Central memory CD8-positive, alpha-beta T cell (primary cell): ENCODE measurements at regions not wholly inside any gene's neighbourhood (a gene's known extent, or its start where the extent isn't known, plus 50 kb on each side); places are given as distances from the start of the nearest gene placed in this dataset.
"Not testable (repeated sequence)": the region's sequence is repeated elsewhere in the genome, so short reads cannot be mapped to it uniquely, and the experiment has no call there.

Experiments
- ATAC-seq: fragments of 150-1000 bp; cut with Tn5 transposase; replicated peaks from 2 replicates; pipeline ENCODE4 v1.10.0; 2022; ENCODE audit warnings: mild to moderate bottlenecking, moderate FRiP score, moderate number of reproducible peaks; ENCODE audit not compliant: poor library complexity, severe bottlenecking; ENCODE audit errors: extremely low read depth
- DNase-seq, 2 donors: peaks; one replicate each; pipeline ENCODE4 v3.0.0; 2021; ENCODE audit warnings: low spot score in 2 of 2
- H3K27ac Mint-ChIP-seq: one replicate; pipeline ENCODE4 v1.8.0; 2022; ENCODE audit warnings: low read depth, mild to moderate bottlenecking, moderate library complexity, mixed read lengths
- H3K27me3 Mint-ChIP-seq: one replicate; pipeline ENCODE4 v1.8.0; 2022; ENCODE audit warnings: mixed read lengths
- H3K36me3 Mint-ChIP-seq: one replicate; pipeline ENCODE4 v1.8.0; 2022; ENCODE audit warnings: mild to moderate bottlenecking, moderate library complexity, mixed read lengths; ENCODE audit not compliant: insufficient read depth
- H3K4me1 Mint-ChIP-seq: one replicate; pipeline ENCODE4 v1.8.0; 2022; ENCODE audit warnings: mixed read lengths
- H3K4me3 Mint-ChIP-seq: one replicate; pipeline ENCODE4 v1.8.0; 2022; ENCODE audit warnings: mild to moderate bottlenecking, moderate library complexity, mixed read lengths
- H3K9me3 Mint-ChIP-seq: one replicate; pipeline ENCODE4 v1.8.0; 2022; ENCODE audit warnings: mixed read lengths

- Mint-ChIP-seq H3K27ac (no peak overlapping the region), H3K4me1 (no peaks in the 10 kb centered on the region), H3K27me3 (peaks cover 35% of the 10 kb centered on the region), H3K4me3 (no peak overlapping the region), H3K9me3 (no peaks in the 10 kb centered on the region), H3K36me3 (no peaks in the 10 kb centered on the region)
- DNase-seq (no peak), ATAC-seq (no peak)
These were observed 121.7 kb upstream of the EXOC2 start for GRCh38 chr6:814378-815347.

GRCh38 chr6:811831-812230 is 118.9 kb upstream of the EXOC2 start:
- no peak for ATAC-seq
- Mint-ChIP-seq H3K9me3 (no peaks in the 10 kb centered on the region), H3K4me3 (no peak overlapping the region)

GRCh38 chr6:811191-811590 is 118.3 kb upstream of the EXOC2 start:
- Mint-ChIP-seq H3K4me3 (no peak overlapping the region), H3K36me3 (no peaks in the 10 kb centered on the region), H3K27ac (no peak overlapping the region), H3K9me3 (no peaks in the 10 kb centered on the region), H3K27me3 (peaks cover 12% of the 10 kb centered on the region), H3K4me1 (no peaks in the 10 kb centered on the region)
- DNase-seq (no peak), ATAC-seq (no peak)

More at GRCh38 chr6:811831-812230, 118.9 kb upstream of the EXOC2 start:
- no peak overlapping the region for H3K27ac Mint-ChIP-seq
- H3K4me1 Mint-ChIP-seq = no peaks in the 10 kb centered on the region
- peaks cover 12% of the 10 kb centered on the region for H3K27me3 Mint-ChIP-seq
- DNase-seq = no peak
- H3K36me3 Mint-ChIP-seq = no peaks in the 10 kb centered on the region

DNA sequence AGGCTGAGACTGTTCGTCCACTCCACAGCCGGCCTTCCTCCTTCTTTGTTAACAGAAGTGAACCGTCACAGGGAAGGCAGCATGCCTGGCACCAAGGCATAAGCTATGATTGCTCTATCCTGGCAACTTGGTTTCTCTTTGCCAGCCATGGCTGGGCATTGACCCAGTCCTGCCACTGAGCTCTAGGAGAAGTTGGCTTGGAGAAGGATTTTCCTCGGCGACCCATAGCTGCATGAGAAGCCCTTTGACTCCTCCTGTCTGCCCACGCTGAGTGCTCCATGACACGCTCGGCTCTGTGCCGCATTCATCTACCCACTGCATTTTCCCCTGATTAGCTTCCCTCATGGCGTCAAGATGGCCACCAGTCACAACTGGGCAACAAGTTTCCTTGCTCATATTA is 111.8 kb upstream of the EXOC2 start:
- H3K9me3 Mint-ChIP-seq = no peaks in the 10 kb centered on the region
- no peak overlapping the region for H3K4me3 Mint-ChIP-seq
- ATAC-seq = no peak
- H3K4me1 Mint-ChIP-seq = no peaks in the 10 kb centered on the region
- no peaks in the 10 kb centered on the region for H3K36me3 Mint-ChIP-seq
- H3K27me3 Mint-ChIP-seq = peaks cover 17% of the 10 kb centered on the region
- DNase-seq = no peak
- no peak overlapping the region for H3K27ac Mint-ChIP-seq

- peaks cover 17% of the 10 kb centered on the region for H3K27me3 Mint-ChIP-seq
- H3K4me1 Mint-ChIP-seq = no peaks in the 10 kb centered on the region
- no peaks in the 10 kb centered on the region for H3K36me3 Mint-ChIP-seq
- ATAC-seq (no peak), DNase-seq (no peak)
- H3K27ac Mint-ChIP-seq = no peak overlapping the region
- no peaks in the 10 kb centered on the region for H3K9me3 Mint-ChIP-seq
- no peak overlapping the region for H3K4me3 Mint-ChIP-seq
These were observed 111.4 kb upstream of the EXOC2 start for GRCh38 chr6:804317-804716.

- ATAC-seq (no peak), DNase-seq (no peak)
- H3K9me3 Mint-ChIP-seq = no peaks in the 10 kb centered on the region
- H3K4me1 Mint-ChIP-seq = no peaks in the 10 kb centered on the region
- no peak overlapping the region for H3K27ac Mint-ChIP-seq
- no peak overlapping the region for H3K4me3 Mint-ChIP-seq
- peaks cover 17% of the 10 kb centered on the region for H3K27me3 Mint-ChIP-seq
- H3K36me3 Mint-ChIP-seq = no peaks in the 10 kb centered on the region
These were observed 110.4 kb upstream of the EXOC2 start for GRCh38 chr6:803191-803977.

DNA sequence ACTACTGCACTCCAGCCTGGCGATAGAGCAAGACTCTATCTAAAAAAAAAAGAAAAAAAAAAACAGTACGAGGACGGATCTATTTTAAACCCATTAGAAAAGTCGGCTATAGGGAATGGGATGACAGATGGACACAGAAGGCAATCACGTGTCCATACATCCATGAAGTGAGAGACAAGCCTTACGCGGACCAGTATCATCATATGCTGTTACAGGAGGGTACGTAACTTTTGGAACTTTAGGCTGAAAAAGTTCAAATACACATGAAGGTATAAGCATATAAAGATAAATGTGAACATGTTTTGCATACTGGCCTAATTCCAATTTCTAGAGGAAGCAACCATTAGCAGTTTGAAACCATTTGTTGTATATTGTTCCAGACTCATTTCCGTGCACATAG is 109.8 kb upstream of the EXOC2 start:
- Mint-ChIP-seq H3K36me3 (no peaks in the 10 kb centered on the region), H3K4me3 (no peak overlapping the region), H3K4me1 (no peaks in the 10 kb centered on the region), H3K27me3 (peaks cover 23% of the 10 kb centered on the region), H3K27ac (no peak overlapping the region), H3K9me3 (no peaks in the 10 kb centered on the region)
- ATAC-seq = no peak
- DNase-seq = no peak

GRCh38 chr6:802223-802622 is 109.3 kb upstream of the EXOC2 start:
- peaks cover 27% of the 10 kb centered on the region for H3K27me3 Mint-ChIP-seq
- not testable (repeated sequence) for DNase-seq, H3K36me3 Mint-ChIP-seq, H3K4me1 Mint-ChIP-seq, H3K27ac Mint-ChIP-seq, ATAC-seq, H3K9me3 Mint-ChIP-seq, H3K4me3 Mint-ChIP-seq

DNA sequence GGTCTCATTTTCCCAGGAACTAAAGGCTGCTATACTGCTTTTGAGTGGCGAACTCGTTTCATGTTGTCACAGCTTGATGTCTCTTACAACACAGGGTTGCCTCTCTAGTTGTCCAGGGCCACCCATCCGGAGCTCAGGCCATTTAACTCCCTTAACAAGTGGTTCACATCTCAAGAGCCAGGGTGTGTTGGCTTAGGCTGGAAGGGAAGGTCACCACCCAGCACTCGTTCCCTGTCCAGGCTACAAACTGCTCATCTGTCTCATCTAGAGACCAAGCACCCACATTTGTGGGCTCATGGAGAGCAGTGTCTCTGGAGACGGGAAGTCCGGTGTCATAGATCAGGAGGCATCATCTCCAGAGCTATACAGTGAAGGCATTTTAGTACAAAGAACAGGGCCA is 106.8 kb upstream of the EXOC2 start:
- H3K27ac Mint-ChIP-seq = no peak overlapping the region
- H3K9me3 Mint-ChIP-seq = no peaks in the 10 kb centered on the region
- H3K4me3 Mint-ChIP-seq = no peak overlapping the region
- ATAC-seq (no peak), DNase-seq (no peak)
- no peaks in the 10 kb centered on the region for H3K4me1 Mint-ChIP-seq
- H3K27me3 Mint-ChIP-seq = peaks cover 45% of the 10 kb centered on the region
- H3K36me3 Mint-ChIP-seq = no peaks in the 10 kb centered on the region

DNA sequence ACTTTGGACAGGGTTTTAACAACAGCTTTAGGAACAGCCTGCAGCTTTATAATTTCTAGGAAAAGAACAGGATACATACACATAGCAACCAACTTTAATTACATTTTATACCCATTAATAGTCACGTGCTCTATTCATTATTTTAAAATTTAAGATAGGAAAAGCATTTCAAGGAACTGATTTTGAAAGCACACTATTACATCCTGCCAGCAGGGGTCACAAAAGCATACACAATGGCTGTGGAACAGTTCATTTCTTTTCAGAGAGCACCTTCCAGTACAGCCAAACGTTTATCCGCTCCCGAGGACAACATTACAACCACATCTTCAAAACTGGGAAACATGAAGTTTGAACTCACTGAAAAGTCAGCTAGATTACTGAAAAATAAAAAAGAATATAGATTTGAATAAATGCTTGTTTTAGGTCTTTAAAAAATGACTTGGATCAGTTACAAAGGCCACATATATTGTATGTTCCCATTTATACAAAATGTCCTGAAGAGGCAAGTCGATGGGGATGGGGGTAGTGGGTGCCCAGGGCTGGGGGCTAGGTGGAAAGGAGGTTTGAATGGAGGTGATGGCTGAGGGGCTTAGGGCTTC is 104.6 kb upstream of the EXOC2 start:
- no peak overlapping the region for H3K4me3 Mint-ChIP-seq
- H3K27ac Mint-ChIP-seq = no peak overlapping the region
- H3K9me3 Mint-ChIP-seq = no peaks in the 10 kb centered on the region
- no peak for DNase-seq
- H3K27me3 Mint-ChIP-seq = peaks cover 59% of the 10 kb centered on the region
- no peak for ATAC-seq
- no peaks in the 10 kb centered on the region for H3K4me1 Mint-ChIP-seq
- no peaks in the 10 kb centered on the region for H3K36me3 Mint-ChIP-seq

GRCh38 chr6:795046-795685 is 102.2 kb upstream of the EXOC2 start:
- Mint-ChIP-seq H3K4me3 (no peak overlapping the region), H3K36me3 (no peaks in the 10 kb centered on the region), H3K27me3 (peaks cover 70% of the 10 kb centered on the region), H3K4me1 (no peaks in the 10 kb centered on the region), H3K9me3 (no peaks in the 10 kb centered on the region), H3K27ac (no peak overlapping the region)
- DNase-seq (no peak), ATAC-seq (no peak)

GRCh38 chr6:793261-793660 is 100.3 kb upstream of the EXOC2 start:
- H3K9me3 Mint-ChIP-seq = no peaks in the 10 kb centered on the region
- no peaks in the 10 kb centered on the region for H3K36me3 Mint-ChIP-seq
- H3K4me1 Mint-ChIP-seq = peaks cover 1% of the 10 kb centered on the region
- no peak for DNase-seq
- no peak overlapping the region for H3K4me3 Mint-ChIP-seq
- peaks cover 82% of the 10 kb centered on the region for H3K27me3 Mint-ChIP-seq
- no peak overlapping the region for H3K27ac Mint-ChIP-seq
- no peak for ATAC-seq
